K562 (cell line): ENCODE measurements at regions not wholly inside any gene's neighbourhood (a gene's known extent, or its start where the extent isn't known, plus 50 kb on each side); places are given as distances from the start of the nearest gene placed in this dataset.

ENCODE experiments used
- BHLHE40 ChIP-seq: IDR thresholded peaks from 2 replicates; pipeline ENCODE4 v1.6.1; 2011; ENCODE audit warnings: low read length, improper control_type of control experiment
- HNRNPLL ChIP-seq: fragments of 200-400 bp; formaldehyde crosslinking; IDR thresholded peaks from 2 replicates; pipeline ENCODE4 v1.6.1; 2017; ENCODE audit warnings: low read length, low read depth, mild to moderate bottlenecking; ENCODE audit not compliant: poor library complexity, severe bottlenecking
- IRF2 ChIP-seq: sonication (generic); formaldehyde crosslinking; IDR thresholded peaks from 2 replicates; pipeline ENCODE4 v1.8.1; 2022; ENCODE audit warnings: mild to moderate bottlenecking, missing genetic modification reagents
- NFE2L1 ChIP-seq: fragments of 450-650 bp; IDR thresholded peaks from 2 replicates; pipeline ENCODE4 v1.6.1; 2016; ENCODE audit warnings: missing genetic modification characterization, low read depth, mild to moderate bottlenecking, missing compliant biosample characterization, moderate library complexity, borderline replicate concordance
- PHB2 ChIP-seq: fragments of 450-650 bp; IDR thresholded peaks from 2 replicates; pipeline ENCODE4 v1.6.1; 2017; ENCODE audit warnings: low read depth
- RBM25 ChIP-seq: fragments of 200-400 bp; formaldehyde crosslinking; IDR thresholded peaks from 2 replicates; pipeline ENCODE4 v1.6.1; 2018; ENCODE audit warnings: low read length, low read depth, moderate library complexity; ENCODE audit not compliant: severe bottlenecking
- SIN3A ChIP-seq, 2 experiments: fragments of 150-350 bp in 1 of 2; IDR thresholded peaks; 2 replicates each; pipeline ENCODE4 v1.6.1; 2011 to 2016; ENCODE audit warnings: borderline replicate concordance in 2 of 2, low read depth in 2 of 2, low read length in 2 of 2, mild to moderate bottlenecking in 2 of 2, moderate library complexity in 2 of 2; ENCODE audit not compliant: control insufficient read depth in 1 of 2
- TRIM24 ChIP-seq, 2 experiments: fragments of 450-650 bp; IDR thresholded peaks; 2 replicates each; pipeline ENCODE4 v1.6.1; 2016
- TSC22D4 ChIP-seq: fragments of 450-650 bp; IDR thresholded peaks from 2 replicates; pipeline ENCODE4 v1.6.1; 2016; ENCODE audit warnings: missing genetic modification characterization, missing biosample characterization, control low read depth
- ZNF165 ChIP-seq: fragments of 250-450 bp; sonication (Bioruptor Pico); IDR thresholded peaks from 2 replicates; pipeline ENCODE4 v1.4.0; 2020; ENCODE audit warnings: borderline replicate concordance
- ZNF212 ChIP-seq: fragments of 450-650 bp; formaldehyde crosslinking; IDR thresholded peaks from 2 replicates; pipeline ENCODE4 v1.4.0; 2020; ENCODE audit warnings: mild to moderate bottlenecking
- ZNF407 ChIP-seq: fragments of 450-650 bp; IDR thresholded peaks from 2 replicates; pipeline ENCODE4 v1.6.1; 2016; ENCODE audit warnings: low read depth
- ZNF41 ChIP-seq: fragments of 250-450 bp; sonication (Bioruptor Pico); conservative IDR thresholded peaks from 2 replicates; pipeline ENCODE4 v1.4.0; 2020; ENCODE audit warnings: mild to moderate bottlenecking
- TF ChIP-seq, protein P1 (sequence below): IDR thresholded peaks from 3 replicates; pipeline ENCODE4 v1.6.1; 2011; ENCODE audit warnings: borderline replicate concordance, mild to moderate bottlenecking; ENCODE audit not compliant: insufficient read length, insufficient read depth

GRCh38 chr15:79617071-79617470 lies 184.9 kb downstream of the MINAR1 start (continued):
- TF ChIP-seq NFE2L1 (tag) (no peak), IRF2 (no peak), SIN3A (IDR thresholded peaks at IDR 0.05; ENCODE audit: borderline replicate concordance in 2 of 2, control insufficient read depth in 1 of 2, low read depth in 2 of 2, low read length in 2 of 2) (no peak), PHB2 (no peak), ZNF165 (CRISPR knock-in tag) (no peak), ZNF407 (no peak), ZNF212 (CRISPR knock-in tag) (no peak), TRIM24 (IDR thresholded peaks at IDR 0.05) (no peak), BHLHE40 (no peak), HNRNPLL (no peak), RBM25 (no peak), TSC22D4 (tag) (no peak), ZNF41 (CRISPR knock-in tag) (no peak)
- TF ChIP-seq, protein P1, sequence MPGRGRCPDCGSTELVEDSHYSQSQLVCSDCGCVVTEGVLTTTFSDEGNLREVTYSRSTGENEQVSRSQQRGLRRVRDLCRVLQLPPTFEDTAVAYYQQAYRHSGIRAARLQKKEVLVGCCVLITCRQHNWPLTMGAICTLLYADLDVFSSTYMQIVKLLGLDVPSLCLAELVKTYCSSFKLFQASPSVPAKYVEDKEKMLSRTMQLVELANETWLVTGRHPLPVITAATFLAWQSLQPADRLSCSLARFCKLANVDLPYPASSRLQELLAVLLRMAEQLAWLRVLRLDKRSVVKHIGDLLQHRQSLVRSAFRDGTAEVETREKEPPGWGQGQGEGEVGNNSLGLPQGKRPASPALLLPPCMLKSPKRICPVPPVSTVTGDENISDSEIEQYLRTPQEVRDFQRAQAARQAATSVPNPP = no peak
